ENCODE measurements at regions not wholly inside any gene's neighbourhood (a gene's known extent, or its start where the extent isn't known, plus 50 kb on each side); places are given as distances from the start of the nearest gene placed in this dataset.

DNA sequence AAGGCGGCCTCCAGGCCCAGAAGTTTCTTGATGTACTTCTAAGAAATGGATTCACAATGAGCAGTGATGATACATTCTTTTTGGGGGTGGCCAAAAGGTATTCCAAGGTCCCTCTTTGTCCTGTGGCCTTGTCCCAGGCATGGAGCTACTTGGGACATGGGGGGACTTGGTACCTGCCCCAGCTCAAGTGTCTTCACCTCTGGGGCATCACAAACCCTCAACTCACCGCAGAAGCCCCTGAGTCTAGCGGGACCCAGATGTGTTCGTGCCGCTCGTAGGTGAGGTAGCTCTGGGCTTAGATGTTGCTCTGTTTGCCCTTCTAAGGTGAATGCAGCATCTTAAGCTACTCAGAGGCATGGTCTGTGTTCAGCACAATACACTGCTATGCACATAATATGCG, 338.0 kb upstream of the IRX4 start:
- TF ChIP-seq, protein P1, sequence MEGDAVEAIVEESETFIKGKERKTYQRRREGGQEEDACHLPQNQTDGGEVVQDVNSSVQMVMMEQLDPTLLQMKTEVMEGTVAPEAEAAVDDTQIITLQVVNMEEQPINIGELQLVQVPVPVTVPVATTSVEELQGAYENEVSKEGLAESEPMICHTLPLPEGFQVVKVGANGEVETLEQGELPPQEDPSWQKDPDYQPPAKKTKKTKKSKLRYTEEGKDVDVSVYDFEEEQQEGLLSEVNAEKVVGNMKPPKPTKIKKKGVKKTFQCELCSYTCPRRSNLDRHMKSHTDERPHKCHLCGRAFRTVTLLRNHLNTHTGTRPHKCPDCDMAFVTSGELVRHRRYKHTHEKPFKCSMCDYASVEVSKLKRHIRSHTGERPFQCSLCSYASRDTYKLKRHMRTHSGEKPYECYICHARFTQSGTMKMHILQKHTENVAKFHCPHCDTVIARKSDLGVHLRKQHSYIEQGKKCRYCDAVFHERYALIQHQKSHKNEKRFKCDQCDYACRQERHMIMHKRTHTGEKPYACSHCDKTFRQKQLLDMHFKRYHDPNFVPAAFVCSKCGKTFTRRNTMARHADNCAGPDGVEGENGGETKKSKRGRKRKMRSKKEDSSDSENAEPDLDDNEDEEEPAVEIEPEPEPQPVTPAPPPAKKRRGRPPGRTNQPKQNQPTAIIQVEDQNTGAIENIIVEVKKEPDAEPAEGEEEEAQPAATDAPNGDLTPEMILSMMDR (IDR thresholded peaks at IDR 0.05): no peak
- no peak for TF ChIP-seq POLR2A (IDR thresholded peaks at IDR 0.05)

Data from lower leg skin (tissue), 3 donors.